NCI-H2227 treated with DMSO at 0.1 percent for 48 hours (cell line): ENCODE measurements at regions not wholly inside any gene's neighbourhood (a gene's known extent, or its start where the extent isn't known, plus 50 kb on each side); places are given as distances from the start of the nearest gene placed in this dataset.

Experiments used
- DNase-seq: peaks from one replicate; lab custom pipeline; 2025; lab: John Stamatoyannopoulos, UW

GRCh38 chr4:124530464-124531077 lies 182.0 kb downstream of the ANKRD50 start:
- no peak for DNase-seq

GRCh38 chr4:124534131-124534530 lies 178.4 kb downstream of the ANKRD50 start:
- DNase-seq: no peak

- no peak for DNase-seq
Observed at GRCh38 chr4:124535003-124535402, 177.5 kb downstream of the ANKRD50 start.

- DNase-seq: no peak
Observed at GRCh38 chr4:124536946-124537345, 175.6 kb downstream of the ANKRD50 start.

GRCh38 chr4:124537971-124538370 lies 174.6 kb downstream of the ANKRD50 start:
- DNase-seq: no peak

GRCh38 chr4:124540014-124540413 lies 172.5 kb downstream of the ANKRD50 start:
- DNase-seq: no peak

- DNase-seq: no peak
Observed at GRCh38 chr4:124541652-124542420, 170.7 kb downstream of the ANKRD50 start.

- DNase-seq: no peak
Observed at GRCh38 chr4:124555959-124556358, 156.6 kb downstream of the ANKRD50 start.

- DNase-seq: no peak
Observed at GRCh38 chr4:124564121-124564520, 148.4 kb downstream of the ANKRD50 start.

- no peak for DNase-seq
Observed at GRCh38 chr4:124565371-124565770, 147.2 kb downstream of the ANKRD50 start.

GRCh38 chr4:124566030-124566429 lies 146.5 kb downstream of the ANKRD50 start:
- DNase-seq: no peak

- no peak for DNase-seq
Observed at GRCh38 chr4:124573056-124573455, 139.5 kb downstream of the ANKRD50 start.

- no peak for DNase-seq
Observed at GRCh38 chr4:124579896-124580295, 132.6 kb downstream of the ANKRD50 start.

GRCh38 chr4:124583797-124584196 lies 128.7 kb downstream of the ANKRD50 start:
- DNase-seq: no peak

GRCh38 chr4:124589786-124590185 lies 122.7 kb downstream of the ANKRD50 start:
- no peak for DNase-seq

- no peak for DNase-seq
Observed at GRCh38 chr4:124590480-124590879, 122.1 kb downstream of the ANKRD50 start.

- DNase-seq: no peak
Observed at GRCh38 chr4:124591637-124592036, 120.9 kb downstream of the ANKRD50 start.

GRCh38 chr4:124593494-124593893 lies 119.0 kb downstream of the ANKRD50 start:
- DNase-seq: no peak

- no peak for DNase-seq
Observed at GRCh38 chr4:124594945-124595344, 117.6 kb downstream of the ANKRD50 start.

GRCh38 chr4:124596816-124597215 lies 115.7 kb downstream of the ANKRD50 start:
- no peak for DNase-seq

- no peak for DNase-seq
Observed at GRCh38 chr4:124610211-124610610, 102.3 kb downstream of the ANKRD50 start.
